HG03175 (cell line): ENCODE measurements at regions not wholly inside any gene's neighbourhood (a gene's known extent, or its start where the extent isn't known, plus 50 kb on each side); places are given as distances from the start of the nearest gene placed in this dataset.
"Not testable (repeated sequence)": the region's sequence is repeated elsewhere in the genome, so short reads cannot be mapped to it uniquely, and the experiment has no call there.

Experiments
- ATAC-seq: cut with Tn5 transposase; IDR thresholded peaks from one replicate; pipeline ENCODE4 v1.9.1; 2021; ENCODE audit warnings: mild to moderate bottlenecking, moderate library complexity; ENCODE audit not compliant: unreplicated experiment

- no peak for ATAC-seq
These were observed 1222.6 kb upstream of the LRRN3 start for GRCh38 chr7:109868215-109868860.

- ATAC-seq, result no peak
These were observed 1217.6 kb upstream of the LRRN3 start for GRCh38 chr7:109873296-109873695.

DNA sequence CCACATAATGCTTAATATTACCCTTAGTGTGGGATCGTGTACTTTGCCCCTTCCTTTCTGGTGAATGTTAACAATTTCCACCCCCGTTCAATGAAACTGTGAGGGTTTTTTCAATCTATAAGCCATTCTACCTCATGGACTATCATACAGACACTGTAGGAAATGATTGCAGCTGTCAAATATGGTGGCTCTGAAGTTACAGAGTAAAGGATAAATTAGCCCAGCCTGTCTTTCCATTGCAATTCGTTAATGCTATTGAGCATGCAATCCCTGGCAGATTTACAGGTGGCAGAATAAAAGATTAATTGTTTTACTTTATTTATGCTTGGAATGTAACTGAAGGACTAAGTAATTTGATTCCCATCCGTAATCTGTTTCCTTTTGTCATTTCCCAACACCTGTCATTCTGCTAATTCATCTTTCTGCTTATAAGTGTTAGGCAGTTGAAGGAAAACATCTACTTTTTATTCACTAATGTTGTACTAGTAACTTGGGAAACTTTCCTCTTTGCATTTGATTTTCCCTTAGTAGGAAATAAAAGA is 1211.6 kb upstream of the LRRN3 start:
- no peak for ATAC-seq

DNA sequence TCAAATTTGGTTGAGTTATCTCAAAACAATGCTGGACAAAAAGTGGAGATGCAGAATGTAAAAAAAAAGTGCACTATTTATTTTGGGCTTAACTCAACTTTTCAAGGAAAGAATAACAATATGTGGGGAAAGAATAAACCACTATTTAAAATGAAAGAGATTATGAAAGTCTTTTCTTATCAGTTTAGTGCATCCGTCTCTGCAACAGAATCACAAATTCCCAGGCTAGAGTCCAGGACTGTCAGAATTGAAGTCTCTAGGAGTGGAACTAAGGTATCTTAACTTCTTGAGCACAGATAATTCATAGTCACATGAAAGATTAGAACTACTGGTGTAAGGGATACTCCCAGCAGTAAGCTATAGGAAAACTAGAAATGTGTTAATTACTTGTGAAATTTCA is 1200.3 kb upstream of the LRRN3 start:
- ATAC-seq, result no peak

DNA sequence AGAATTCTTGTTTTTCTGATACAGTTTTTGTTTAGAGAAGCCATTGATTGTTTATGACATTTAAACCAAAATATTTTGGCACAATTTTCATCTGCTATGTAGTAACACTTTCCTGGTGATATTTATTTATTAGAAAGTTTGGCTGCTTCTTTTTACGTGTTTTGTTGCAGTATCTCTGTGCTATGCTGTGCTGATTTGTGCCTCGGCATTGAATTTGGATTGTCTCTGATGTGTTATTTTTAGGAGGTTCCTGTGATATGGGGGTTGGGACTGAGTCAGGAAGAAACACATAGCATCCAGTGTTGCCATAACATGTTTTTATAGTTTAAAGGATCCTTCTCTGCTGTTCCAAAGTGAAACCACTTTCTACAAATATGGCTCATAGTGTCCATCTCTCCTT is 1197.7 kb upstream of the LRRN3 start:
- ATAC-seq, result no peak

DNA sequence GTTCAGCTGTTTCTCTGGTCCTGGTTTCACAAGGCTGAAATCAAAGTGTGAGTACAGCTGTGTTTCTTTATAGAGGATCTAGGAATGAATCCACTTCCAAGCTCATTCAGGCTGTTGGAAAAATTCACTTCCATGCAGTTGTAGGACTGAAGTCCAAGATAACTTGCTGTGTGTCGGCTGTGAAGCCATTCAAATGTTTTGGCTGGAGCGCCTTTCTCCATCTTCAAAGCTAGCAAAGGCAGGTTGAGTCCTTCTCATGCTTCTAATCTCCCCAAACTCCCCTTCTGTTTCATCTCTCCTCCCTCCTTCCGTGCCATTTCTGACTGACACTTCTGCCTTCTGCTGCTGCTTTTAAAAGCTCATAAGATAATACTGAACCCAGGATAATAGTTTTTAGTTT is 1195.4 kb upstream of the LRRN3 start:
- no peak for ATAC-seq

- ATAC-seq, result no peak
These were observed 1189.0 kb upstream of the LRRN3 start for GRCh38 chr7:109901926-109902325.

DNA sequence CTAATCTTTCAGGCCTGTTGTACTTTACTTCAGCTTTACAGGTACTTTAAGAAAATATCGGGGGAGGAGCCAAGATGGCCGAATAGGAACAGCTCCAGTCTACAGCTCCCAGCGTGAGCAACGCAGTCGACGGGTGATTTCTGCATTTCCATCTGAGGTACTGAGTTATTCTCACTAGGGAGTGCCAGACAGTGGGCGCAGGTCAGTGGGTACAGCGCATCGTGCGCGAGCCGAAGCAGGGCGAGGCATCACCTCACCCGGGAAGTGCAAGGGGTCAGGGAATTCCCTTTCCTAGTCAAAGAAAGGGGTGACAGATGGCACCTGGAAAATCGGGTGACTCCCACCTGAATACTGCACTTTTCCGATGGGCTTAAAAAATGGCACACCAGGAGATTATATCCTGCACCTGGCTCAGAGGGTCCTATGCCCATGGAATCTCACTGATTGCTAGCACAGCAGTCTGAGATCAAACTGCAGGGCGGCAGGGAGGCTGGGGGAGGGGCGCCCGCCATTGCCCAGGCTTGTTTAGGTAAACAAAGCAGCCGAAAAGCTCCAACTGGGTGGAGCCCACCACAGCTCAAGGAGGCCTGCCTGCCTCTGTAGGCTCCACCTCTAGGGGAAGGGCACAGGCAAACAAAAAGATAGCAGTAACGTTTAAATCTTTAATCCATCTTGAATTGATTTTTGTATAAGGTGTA is 1185.4 kb upstream of the LRRN3 start:
- ATAC-seq, result not testable (repeated sequence)

- ATAC-seq, result no peak
These were observed 1175.3 kb upstream of the LRRN3 start for GRCh38 chr7:109915670-109916069.

GRCh38 chr7:109926738-109927137 is 1164.2 kb upstream of the LRRN3 start:
- ATAC-seq, result no peak

GRCh38 chr7:109930049-109930448 is 1160.9 kb upstream of the LRRN3 start:
- ATAC-seq, result no peak

DNA sequence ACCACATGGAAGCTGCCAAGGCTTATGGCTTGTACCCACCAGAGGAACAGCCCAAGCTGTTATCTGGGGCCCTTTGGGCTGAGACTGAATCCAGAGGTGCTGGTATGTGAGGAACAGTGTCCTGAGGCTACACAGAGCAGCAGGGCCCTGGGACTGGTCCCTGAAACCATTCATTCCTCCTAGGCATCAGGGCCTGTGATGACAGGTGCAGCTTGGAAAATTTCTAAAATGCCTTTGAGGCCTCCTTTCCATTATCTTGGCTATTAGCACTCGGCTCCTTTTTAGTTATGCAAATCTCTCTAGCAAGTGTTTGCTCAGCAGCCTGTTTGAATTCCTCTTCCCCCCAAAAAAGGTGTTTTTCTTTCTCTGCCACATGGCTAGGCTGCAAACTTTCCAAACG is 1151.7 kb upstream of the LRRN3 start:
- ATAC-seq, result no peak

- no peak for ATAC-seq
These were observed 1145.0 kb upstream of the LRRN3 start for GRCh38 chr7:109945820-109946518.

GRCh38 chr7:109950256-109950655 is 1140.7 kb upstream of the LRRN3 start:
- ATAC-seq, result no peak

DNA sequence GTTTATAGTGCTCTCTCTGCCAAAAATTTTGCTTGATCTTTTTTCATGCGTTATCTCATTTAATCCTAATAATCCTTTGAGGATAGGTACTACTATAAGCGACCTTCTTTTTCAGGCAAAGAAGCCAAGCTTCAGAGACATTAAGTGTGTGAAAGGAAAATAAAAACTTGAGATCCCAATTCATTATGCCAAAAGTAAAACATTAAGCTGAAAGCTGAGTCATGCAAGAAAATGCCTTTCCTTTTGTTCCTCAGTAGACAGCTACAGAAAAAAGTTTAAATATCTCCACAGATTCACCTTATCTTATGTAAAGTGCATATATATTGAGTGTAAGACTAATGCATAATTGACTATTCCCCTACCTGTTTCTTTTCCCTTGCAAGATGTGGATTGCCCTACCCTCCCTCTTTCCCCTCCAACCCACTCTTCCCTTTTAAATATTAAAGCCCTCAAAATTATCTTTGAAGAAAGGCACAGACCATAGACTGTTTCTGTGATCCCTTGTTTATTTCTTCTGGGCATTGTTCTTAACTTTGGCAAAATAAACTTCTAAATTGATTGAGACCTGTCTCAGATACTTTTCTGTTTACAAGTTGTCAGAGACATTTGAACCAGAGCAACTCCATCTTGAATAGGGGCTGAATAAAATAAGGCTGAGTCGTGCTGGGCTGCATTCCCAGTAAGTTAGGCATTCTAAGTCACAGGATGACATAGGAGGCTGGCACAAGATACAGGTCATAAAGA is 1139.9 kb upstream of the LRRN3 start:
- ATAC-seq, result no peak

DNA sequence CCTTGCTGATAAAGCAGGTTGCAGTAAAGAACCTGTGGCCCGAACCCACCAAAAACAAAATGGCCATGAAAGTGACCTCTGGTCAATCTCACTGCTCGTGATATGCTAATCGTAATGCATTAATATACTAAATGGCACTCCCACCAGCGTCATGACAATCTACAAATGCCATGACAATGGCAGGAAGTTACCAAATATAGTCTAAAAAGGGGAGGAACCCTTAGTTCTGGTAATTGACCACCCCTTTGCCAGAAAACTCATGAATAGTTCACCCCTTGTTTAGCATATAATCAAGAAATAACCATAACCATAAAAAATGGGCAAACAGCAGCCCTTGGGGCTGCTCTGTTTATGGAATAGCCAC is 1139.4 kb upstream of the LRRN3 start:
- no peak for ATAC-seq

GRCh38 chr7:109955986-109956385 is 1134.9 kb upstream of the LRRN3 start:
- no peak for ATAC-seq

- no peak for ATAC-seq
These were observed 1134.0 kb upstream of the LRRN3 start for GRCh38 chr7:109956916-109957315.

DNA sequence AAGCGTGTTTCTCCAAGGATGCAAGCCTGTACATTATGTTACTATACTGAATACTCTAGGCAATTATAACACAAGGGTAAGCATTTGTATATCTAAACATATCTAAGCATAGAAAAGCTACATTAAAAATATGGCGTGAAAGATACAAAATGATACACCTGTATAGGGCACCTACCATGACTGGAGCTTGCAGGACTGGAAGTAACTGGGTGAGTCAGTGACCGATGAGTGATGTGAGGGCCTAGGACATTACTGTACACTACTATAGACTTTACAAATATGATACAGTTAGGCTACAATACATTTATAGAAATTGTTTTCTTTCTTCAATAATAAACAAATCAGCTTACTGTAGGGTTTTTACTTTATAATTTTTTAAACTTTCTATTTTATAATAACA is 1127.2 kb upstream of the LRRN3 start:
- no peak for ATAC-seq

DNA sequence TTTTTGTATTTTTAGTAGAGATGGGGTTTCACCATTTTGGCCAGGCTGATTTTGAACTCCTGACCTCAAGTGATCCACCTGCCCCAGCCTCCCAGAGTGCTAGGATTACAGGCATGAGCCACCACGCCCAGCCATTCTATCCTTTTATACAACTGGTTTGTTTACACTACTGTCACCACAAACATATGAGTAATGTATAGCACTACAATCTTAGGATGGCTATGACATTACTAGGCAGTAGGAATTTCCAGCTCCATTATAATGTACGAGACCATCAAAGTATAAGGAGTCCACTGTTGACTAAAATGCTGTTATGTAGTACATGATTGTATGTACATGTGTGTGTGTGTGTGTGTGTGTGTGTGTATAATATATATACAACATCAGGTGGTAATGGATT is 1126.1 kb upstream of the LRRN3 start:
- no peak for ATAC-seq

- no peak for ATAC-seq
These were observed 1123.5 kb upstream of the LRRN3 start for GRCh38 chr7:109967406-109967805.
